B cell (primary cell): ENCODE measurements at regions not wholly inside any gene's neighbourhood (a gene's known extent, or its start where the extent isn't known, plus 50 kb on each side); places are given as distances from the start of the nearest gene placed in this dataset.

ENCODE experiments used
- ATAC-seq: fragments of 200-7000 bp; cut with Tn5 transposase; one replicate; pipeline ENCODE4 v1.10.0; 2021; ENCODE audit warnings: low read depth, mild to moderate bottlenecking, moderate number of reproducible peaks, moderate library complexity
- CTCF ChIA-PET: fragments of 350-600 bp; sonication (Branson Sonifier 250); formaldehyde crosslinking; loops from one replicate; lab custom pipeline; 2021; ENCODE audit warnings: antibody characterized with exemption, inconsistent platforms; lab: Charles Lee
- POLR2A ChIA-PET: fragments of 350-600 bp; sonication (Branson Sonifier 250); formaldehyde crosslinking; loops from one replicate; lab custom pipeline; 2021; ENCODE audit warnings: antibody characterized with exemption; lab: Charles Lee
- DNase-seq: peaks from one replicate; pipeline ENCODE4 v3.0.0; 2013
- H2AFZ ChIP-seq: 2 replicates; pipeline ENCODE4 v1.6.1; 2012; ENCODE audit warnings: mild to moderate bottlenecking, low read depth, low read length; ENCODE audit not compliant: insufficient read depth, poor library complexity, severe bottlenecking
- H3K27ac ChIP-seq, 2 donors: 1 replicate in 1 of 2; 2 replicates in 1 of 2; pipeline ENCODE4 v1.5.1; 2012 to 2013; ENCODE audit warnings: low read length in 2 of 2, mild to moderate bottlenecking in 2 of 2, moderate library complexity in 1 of 2
- H3K27me3 ChIP-seq, 4 experiments: fragments of 200-600 bp in 1 of 4; sonication (generic) in 1 of 4; replicated peaks in 1 of 4; 1 replicate in 2 of 4; 2 replicates in 2 of 4; pipeline versions ENCODE4 v1.6.1 to v1.7.0; 2013 to 2016; ENCODE audit warnings: low read length in 3 of 4, mild to moderate bottlenecking in 2 of 4, mixed read lengths in 1 of 4, moderate library complexity in 1 of 4; ENCODE audit not compliant: insufficient read depth in 4 of 4, control insufficient read depth in 3 of 4; ENCODE audit errors: control extremely low read depth in 1 of 4
- H3K36me3 ChIP-seq, 2 experiments: replicated peaks in 1 of 2; 1 replicate in 1 of 2; 2 replicates in 1 of 2; pipeline versions ENCODE4 v1.6.1 to v1.7.1; 2013; ENCODE audit warnings: low read length in 1 of 2; ENCODE audit not compliant: insufficient read depth in 2 of 2, control insufficient read depth in 1 of 2; ENCODE audit errors: control extremely low read depth in 1 of 2, extremely low read depth in 1 of 2
- H3K4me1 ChIP-seq, 2 donors: fragments of 200-600 bp in 1 of 2; sonication (generic) in 1 of 2; 1 replicate in 1 of 2; 2 replicates in 1 of 2; pipeline versions ENCODE4 v1.5.1 to v1.6.1; 2013 to 2017; ENCODE audit warnings: low read length in 2 of 2; ENCODE audit not compliant: control insufficient read depth in 2 of 2, insufficient read depth in 2 of 2
- H3K4me2 ChIP-seq: replicated peaks from 2 replicates; pipeline ENCODE3; 2012; ENCODE audit warnings: mild to moderate bottlenecking, low read depth, low read length; ENCODE audit not compliant: poor library complexity, severe bottlenecking
- H3K4me3 ChIP-seq, 5 experiments: fragments of 200-600 bp in 1 of 5; sonication (generic) in 1 of 5; 1 replicate in 3 of 5; 2 replicates in 2 of 5; pipeline versions ENCODE4 v1.5.1 to v1.7.0; 2011 to 2016; ENCODE audit warnings: low read length in 4 of 5, mild to moderate bottlenecking in 4 of 5, low read depth in 2 of 5, control low read depth in 1 of 5, moderate library complexity in 1 of 5; ENCODE audit not compliant: insufficient read depth in 1 of 5; ENCODE audit errors: control extremely low read depth in 1 of 5, extremely low read depth in 1 of 5
- H3K79me2 ChIP-seq: fragments of 200-600 bp; sonication (generic); one replicate; pipeline ENCODE4 v1.6.0; 2016; ENCODE audit warnings: low read length; ENCODE audit not compliant: control insufficient read depth, insufficient read depth
- H3K9ac ChIP-seq: fragments of 200-600 bp; sonication (generic); 2 replicates; pipeline ENCODE4 v1.6.1; 2017; ENCODE audit warnings: mild to moderate bottlenecking, low read length, moderate library complexity
- H3K9me3 ChIP-seq, 3 donors: one replicate each; pipeline versions ENCODE4 v1.6.1 to v1.7.1; 2013; ENCODE audit warnings: low read length in 2 of 3; ENCODE audit not compliant: control insufficient read depth in 2 of 3, insufficient read depth in 1 of 3; ENCODE audit errors: control extremely low read depth in 1 of 3
- H4K20me1 ChIP-seq: 2 replicates; pipeline ENCODE4 v1.6.0; 2012; ENCODE audit warnings: mild to moderate bottlenecking, low read length; ENCODE audit not compliant: insufficient read depth, control insufficient read depth, poor library complexity, severe bottlenecking
- H3K27ac Mint-ChIP-seq: one replicate; pipeline ENCODE4 v1.8.0; 2021; ENCODE audit warnings: mixed read lengths
- H3K27me3 Mint-ChIP-seq: one replicate; pipeline ENCODE4 v1.8.0; 2021; ENCODE audit warnings: mixed read lengths
- H3K4me1 Mint-ChIP-seq: one replicate; pipeline ENCODE4 v1.8.0; 2021; ENCODE audit warnings: mixed read lengths
- H3K4me3 Mint-ChIP-seq: one replicate; pipeline ENCODE4 v1.8.0; 2021; ENCODE audit warnings: mixed read lengths
- H3K9me3 Mint-ChIP-seq: one replicate; pipeline ENCODE4 v1.8.0; 2022; ENCODE audit warnings: mixed read lengths; ENCODE audit not compliant: insufficient read depth
- EZH2 ChIP-seq: IDR thresholded peaks from 2 replicates; pipeline ENCODE4 v1.6.1; 2012; ENCODE audit warnings: borderline replicate concordance, low read depth, mild to moderate bottlenecking, moderate library complexity, low read length; ENCODE audit not compliant: insufficient read depth, poor library complexity, severe bottlenecking
- WGBS: methylation state at CpG from one replicate; pipeline ENCODE4 v1.1.5; 2013; ENCODE audit warnings: missing lambda C conversion rate; ENCODE audit not compliant: insufficient coverage; 5-methylcytosine and 5-hydroxymethylcytosine counted together
- intact Hi-C: fragments of 100-400 bp; cut with micrococcal nuclease; formaldehyde crosslinking; loops from one replicate; pipeline ENCODE4 v1.10.0; 2022
- TF ChIP-seq, protein P1 (sequence below): fragments of 200-600 bp; IDR thresholded peaks from one replicate; pipeline ENCODE4 v1.8.0; 2022; ENCODE audit warnings: antibody characterized with exemption, mild to moderate bottlenecking

DNA sequence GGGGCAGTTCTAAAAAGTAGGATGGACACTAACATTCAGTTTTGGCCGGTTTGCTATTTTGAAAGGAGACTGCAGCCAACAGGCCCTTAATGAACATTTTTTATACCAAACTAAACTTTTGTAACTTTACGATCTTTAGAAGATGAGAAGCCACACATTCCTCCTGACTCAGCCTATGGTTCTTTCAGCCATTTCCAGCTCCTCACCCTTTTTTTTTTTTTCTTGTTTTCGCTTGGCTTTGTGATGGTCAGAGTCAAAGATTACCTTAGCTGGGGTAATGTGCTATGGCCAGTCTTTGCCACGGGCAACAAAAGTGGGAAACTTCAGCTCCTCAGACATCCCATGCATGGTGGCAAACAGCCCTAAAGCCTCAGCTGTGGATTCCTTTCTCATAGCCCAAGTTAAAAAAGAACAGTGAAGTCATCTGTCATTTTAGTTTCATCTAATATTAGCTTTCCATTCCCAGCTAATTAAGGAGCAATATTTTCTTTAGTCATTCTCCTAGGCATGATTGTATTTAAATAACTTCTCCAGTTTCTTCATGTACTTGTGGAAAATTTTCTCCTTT is 368.7 kb downstream of the MFSD1 start:
- POLR2A ChIA-PET: no interaction called here
- Mint-ChIP-seq H3K9me3 (no peaks in the 10 kb centered on the region), H3K27me3 (peaks cover 4% of the 10 kb centered on the region), H3K4me1 (no peaks in the 10 kb centered on the region), H3K27ac (no peak overlapping the region), H3K4me3 (no peak overlapping the region)
- CTCF ChIA-PET: no interaction called here
- Histone ChIP-seq H3K4me3 (no peak overlapping the region), H3K4me2 (no peak overlapping the region), H3K36me3 (no peaks in the 10 kb centered on the region), H2AFZ (no peak overlapping the region), H3K27ac (no peak overlapping the region), H3K9ac (no peak overlapping the region), H3K9me3 (no peaks in the 10 kb centered on the region), H3K4me1 (no peaks in the 10 kb centered on the region), H3K79me2 (no peaks in the 10 kb centered on the region), H3K27me3 (no peaks in the 10 kb centered on the region), H4K20me1 (no peaks in the 10 kb centered on the region)
- WGBS: 100% methylated on average over 1 of the region's 4 CpGs
- TF ChIP-seq, protein P1, sequence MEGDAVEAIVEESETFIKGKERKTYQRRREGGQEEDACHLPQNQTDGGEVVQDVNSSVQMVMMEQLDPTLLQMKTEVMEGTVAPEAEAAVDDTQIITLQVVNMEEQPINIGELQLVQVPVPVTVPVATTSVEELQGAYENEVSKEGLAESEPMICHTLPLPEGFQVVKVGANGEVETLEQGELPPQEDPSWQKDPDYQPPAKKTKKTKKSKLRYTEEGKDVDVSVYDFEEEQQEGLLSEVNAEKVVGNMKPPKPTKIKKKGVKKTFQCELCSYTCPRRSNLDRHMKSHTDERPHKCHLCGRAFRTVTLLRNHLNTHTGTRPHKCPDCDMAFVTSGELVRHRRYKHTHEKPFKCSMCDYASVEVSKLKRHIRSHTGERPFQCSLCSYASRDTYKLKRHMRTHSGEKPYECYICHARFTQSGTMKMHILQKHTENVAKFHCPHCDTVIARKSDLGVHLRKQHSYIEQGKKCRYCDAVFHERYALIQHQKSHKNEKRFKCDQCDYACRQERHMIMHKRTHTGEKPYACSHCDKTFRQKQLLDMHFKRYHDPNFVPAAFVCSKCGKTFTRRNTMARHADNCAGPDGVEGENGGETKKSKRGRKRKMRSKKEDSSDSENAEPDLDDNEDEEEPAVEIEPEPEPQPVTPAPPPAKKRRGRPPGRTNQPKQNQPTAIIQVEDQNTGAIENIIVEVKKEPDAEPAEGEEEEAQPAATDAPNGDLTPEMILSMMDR: no peak
- TF ChIP-seq EZH2: no peak
- DNase-seq (no peak), ATAC-seq (no peak)
- intact Hi-C loops: no loop called here

DNA sequence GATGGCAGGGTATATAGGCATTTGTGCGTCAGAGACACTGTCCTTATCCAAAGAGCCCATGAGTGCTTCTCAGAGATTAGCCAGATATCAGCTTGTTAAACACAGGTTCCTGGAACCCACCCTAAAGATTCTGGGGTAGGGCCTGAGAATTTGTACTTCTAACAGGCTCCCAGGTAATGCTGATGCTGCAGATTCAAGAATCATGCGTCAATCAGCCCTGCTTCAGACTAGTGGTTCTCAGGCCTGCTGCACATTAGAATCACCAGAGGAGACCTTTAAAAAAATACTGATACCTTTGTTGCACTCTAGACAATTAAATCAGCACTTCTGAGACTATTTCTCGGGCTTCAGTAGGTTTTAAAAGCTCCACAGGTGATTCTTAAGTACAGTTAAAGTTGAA is 369.5 kb downstream of the MFSD1 start:
- no peak overlapping the region for H3K4me3 ChIP-seq
- H3K27ac Mint-ChIP-seq: no peak overlapping the region
- no peaks in the 10 kb centered on the region for H4K20me1 ChIP-seq
- 73% methylated on average over 1 of the region's 3 CpGs for WGBS
- no peak overlapping the region for H3K9ac ChIP-seq
- H3K27ac ChIP-seq: no peak overlapping the region
- no peaks in the 10 kb centered on the region for H3K79me2 ChIP-seq
- no peak overlapping the region for H3K4me3 Mint-ChIP-seq
- no peaks in the 10 kb centered on the region for H3K9me3 ChIP-seq
- no peaks in the 10 kb centered on the region for H3K27me3 ChIP-seq
- H3K27me3 Mint-ChIP-seq: peaks cover 4% of the 10 kb centered on the region
- no peaks in the 10 kb centered on the region for H3K4me1 ChIP-seq
- POLR2A ChIA-PET: no interaction called here
- no peak overlapping the region for H3K4me2 ChIP-seq
- CTCF ChIA-PET: no interaction called here
- H3K36me3 ChIP-seq: no peaks in the 10 kb centered on the region
- DNase-seq: no peak
- no peak overlapping the region for H2AFZ ChIP-seq
- H3K4me1 Mint-ChIP-seq: no peaks in the 10 kb centered on the region
- no peaks in the 10 kb centered on the region for H3K9me3 Mint-ChIP-seq
- no peak for ATAC-seq
- intact Hi-C loops: no loop called here
- TF ChIP-seq, protein P1: no peak
- no peak for TF ChIP-seq EZH2
